SK-MEL-5 (cell line): ENCODE measurements at regions not wholly inside any gene's neighbourhood (a gene's known extent, or its start where the extent isn't known, plus 50 kb on each side); places are given as distances from the start of the nearest gene placed in this dataset.
"Not testable (repeated sequence)": the region's sequence is repeated elsewhere in the genome, so short reads cannot be mapped to it uniquely, and the experiment has no call there.

ENCODE experiments used
- DNase-seq: peaks from one replicate; pipeline ENCODE4 v3.0.0-alpha.2; 2016; ENCODE audit warnings: low read depth, low spot score
- in situ Hi-C: cut with HindIII; loops from 2 replicates; pipeline ENCODE4 v1.10.0; 2016; ENCODE audit warnings: low sequenced_read_pairs, high pct_unique_total_duplicates, low pct_unique_long_range_greater_than_20kb

GRCh38 chr5:33205727-33206410 is 234.9 kb upstream of the TARS1 start:
- in situ Hi-C loops, result no loop called here
- no peak for DNase-seq

- in situ Hi-C loops, result no loop called here
- DNase-seq, result no peak
These were observed 233.7 kb upstream of the TARS1 start for GRCh38 chr5:33206962-33207506.

GRCh38 chr5:33209252-33209651 is 231.5 kb upstream of the TARS1 start:
- no peak for DNase-seq
- in situ Hi-C loops, result no loop called here

- in situ Hi-C loops, result not testable (repeated sequence)
These were observed 230.5 kb upstream of the TARS1 start for GRCh38 chr5:33210221-33210620.

GRCh38 chr5:33210978-33211377 is 229.8 kb upstream of the TARS1 start:
- DNase-seq, result no peak
- in situ Hi-C loops, result no loop called here

More at GRCh38 chr5:33210221-33210620, 230.5 kb upstream of the TARS1 start:
- not testable (repeated sequence) for DNase-seq

GRCh38 chr5:33212439-33212838 is 228.3 kb upstream of the TARS1 start:
- no peak for DNase-seq
- in situ Hi-C loops, result no loop called here

GRCh38 chr5:33212900-33213299 is 227.9 kb upstream of the TARS1 start:
- in situ Hi-C loops, result no loop called here
- DNase-seq, result no peak

- no peak for DNase-seq
- in situ Hi-C loops, result no loop called here
These were observed 217.0 kb upstream of the TARS1 start for GRCh38 chr5:33223563-33224284.

GRCh38 chr5:33224285-33224961 is 216.3 kb upstream of the TARS1 start:
- in situ Hi-C loops, result no loop called here
- no peak for DNase-seq

- in situ Hi-C loops, result no loop called here
- no peak for DNase-seq
These were observed 213.5 kb upstream of the TARS1 start for GRCh38 chr5:33227247-33227646.

GRCh38 chr5:33227746-33228145 is 213.0 kb upstream of the TARS1 start:
- in situ Hi-C loops, result no loop called here
- no peak for DNase-seq

- in situ Hi-C loops, result no loop called here
- DNase-seq, result no peak
These were observed 212.6 kb upstream of the TARS1 start for GRCh38 chr5:33228149-33228548.

GRCh38 chr5:33229216-33229615 is 211.5 kb upstream of the TARS1 start:
- in situ Hi-C loops, result no loop called here
- DNase-seq, result no peak

- in situ Hi-C loops, result no loop called here
- DNase-seq, result no peak
These were observed 210.2 kb upstream of the TARS1 start for GRCh38 chr5:33230467-33231078.

- in situ Hi-C loops, result no loop called here
- DNase-seq, result no peak
These were observed 209.5 kb upstream of the TARS1 start for GRCh38 chr5:33231214-33231710.

GRCh38 chr5:33231935-33232334 is 208.8 kb upstream of the TARS1 start:
- in situ Hi-C loops, result no loop called here
- no peak for DNase-seq

GRCh38 chr5:33232731-33233505 is 207.8 kb upstream of the TARS1 start:
- in situ Hi-C loops, result no loop called here
- no peak for DNase-seq
